ENCODE measurements at regions not wholly inside any gene's neighbourhood (a gene's known extent, or its start where the extent isn't known, plus 50 kb on each side); places are given as distances from the start of the nearest gene placed in this dataset.

GRCh38 chr5:33362915-33363314 lies 77.8 kb upstream of the TARS1 start:
- no peak for TF ChIP-seq EZH2phosphoT487 (IDR thresholded peaks at IDR 0.05; ENCODE audit: low read depth)
- no peak for TF ChIP-seq CTCF (IDR thresholded peaks at IDR 0.05; ENCODE audit: low read depth, low read length)
